Activated naive CD4-positive, alpha-beta T cell treated with anti-CD3 and anti-CD28 coated beads, Interleukin-2, amount 50 U/mL, for 16 hours (primary cell): ENCODE measurements at regions not wholly inside any gene's neighbourhood (a gene's known extent, or its start where the extent isn't known, plus 50 kb on each side); places are given as distances from the start of the nearest gene placed in this dataset.

Source experiments
- DNase-seq: peaks from one replicate; pipeline ENCODE4 v3.0.0-alpha.2; 2020

DNA sequence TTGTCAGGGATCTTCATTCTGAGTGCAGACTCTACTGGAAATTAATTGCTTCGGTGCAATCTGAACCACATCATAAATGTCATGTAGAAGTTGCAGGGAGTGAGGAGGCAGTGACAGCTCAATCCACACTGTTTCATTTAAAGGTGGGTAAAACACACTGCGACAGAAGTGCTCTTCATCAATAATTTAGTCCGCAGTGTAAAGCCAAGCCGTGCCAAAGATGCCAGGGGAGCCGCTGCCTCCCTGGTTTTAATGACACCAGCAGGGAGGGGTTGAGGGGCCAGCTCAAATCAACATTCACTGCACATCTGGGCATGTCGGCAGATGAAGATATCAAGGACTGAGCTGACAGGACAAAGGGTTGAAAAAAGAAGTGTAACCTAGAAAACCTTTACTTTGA lies 305.7 kb upstream of the VRK2 start:
- DNase-seq = no peak

GRCh38 chr2:57753636-57754035 lies 293.0 kb upstream of the VRK2 start:
- no peak for DNase-seq

DNA sequence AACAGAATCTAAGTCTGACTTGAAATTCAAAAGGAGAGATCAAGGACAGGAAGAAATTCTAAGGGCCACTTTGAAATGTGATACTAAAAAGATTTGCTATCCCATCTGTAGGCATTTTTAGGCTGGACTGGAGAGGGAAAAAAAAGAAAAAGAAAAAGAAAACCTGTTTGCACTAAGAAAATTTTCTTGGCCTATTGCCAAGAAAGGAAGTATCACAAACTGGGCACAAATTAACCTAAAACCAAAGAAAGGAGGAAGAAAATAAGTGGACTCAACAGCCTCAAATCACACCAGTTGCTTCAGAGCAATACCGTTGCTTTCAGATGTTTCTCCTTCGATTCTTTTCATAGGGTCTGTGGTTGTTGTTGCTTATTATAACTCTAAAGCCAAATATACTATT lies 287.9 kb upstream of the VRK2 start:
- no peak for DNase-seq

DNA sequence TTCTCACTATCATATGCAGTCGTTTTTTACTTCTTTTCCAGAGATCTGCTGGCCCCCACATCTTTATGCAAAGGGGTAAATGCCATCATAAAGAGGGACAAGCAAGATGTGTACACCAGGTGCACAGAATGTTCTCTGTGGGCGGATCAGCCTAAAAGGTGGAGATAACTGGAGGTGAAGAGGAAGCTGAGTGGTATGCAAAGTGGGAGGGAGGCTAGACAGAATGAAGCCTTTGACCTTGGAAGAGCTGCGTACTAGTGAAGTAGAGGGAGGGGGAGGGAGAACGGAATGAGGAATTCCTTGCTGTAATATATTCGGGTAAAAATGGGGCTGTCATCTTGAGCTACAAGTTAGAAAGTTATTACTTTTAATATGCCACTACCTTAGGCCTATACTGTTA lies 287.5 kb upstream of the VRK2 start:
- DNase-seq = no peak

GRCh38 chr2:57759822-57760300 lies 286.7 kb upstream of the VRK2 start:
- peak; percentile 73 for DNase-seq

- no peak for DNase-seq
These were observed 286.2 kb upstream of the VRK2 start for GRCh38 chr2:57760381-57760801.

DNA sequence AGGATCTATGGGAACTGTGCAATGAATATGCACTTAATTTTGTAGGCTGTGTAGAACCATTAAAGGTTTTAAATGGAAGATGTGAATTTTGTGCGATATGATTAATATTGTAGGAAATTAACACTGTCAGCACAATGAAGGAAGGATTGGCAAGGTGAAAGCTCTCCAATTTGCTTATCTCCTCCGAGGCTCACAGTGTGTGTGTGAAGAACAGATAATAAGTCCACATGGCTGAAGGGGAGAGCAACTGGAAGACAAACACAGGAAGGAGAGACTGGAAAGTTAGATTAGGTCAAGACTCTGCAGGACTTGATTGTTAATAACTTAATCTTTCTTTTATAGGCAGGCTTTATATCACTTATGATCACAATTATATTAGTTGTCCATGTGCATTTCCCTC lies 269.7 kb upstream of the VRK2 start:
- no peak for DNase-seq

DNA sequence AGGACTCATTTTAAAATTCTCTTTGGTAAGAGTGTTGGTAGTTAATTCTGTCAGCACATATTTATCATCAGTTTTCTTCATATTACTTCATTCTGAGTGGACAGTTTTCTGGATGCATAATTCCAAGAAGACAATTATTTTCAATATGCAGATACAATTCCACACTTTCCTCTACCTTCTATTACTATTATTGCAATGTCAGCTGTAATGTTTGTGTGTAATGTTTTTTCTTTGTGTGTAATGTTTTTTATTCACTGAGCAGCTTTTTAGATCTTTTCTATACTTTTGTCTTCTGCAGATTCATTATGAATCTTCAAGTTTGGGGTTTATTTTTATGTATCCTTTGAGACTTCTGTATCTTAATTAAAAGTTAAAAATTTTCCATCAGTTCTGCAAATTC lies 264.0 kb upstream of the VRK2 start:
- DNase-seq = no peak

GRCh38 chr2:57793310-57793709 lies 253.3 kb upstream of the VRK2 start:
- no peak for DNase-seq

DNA sequence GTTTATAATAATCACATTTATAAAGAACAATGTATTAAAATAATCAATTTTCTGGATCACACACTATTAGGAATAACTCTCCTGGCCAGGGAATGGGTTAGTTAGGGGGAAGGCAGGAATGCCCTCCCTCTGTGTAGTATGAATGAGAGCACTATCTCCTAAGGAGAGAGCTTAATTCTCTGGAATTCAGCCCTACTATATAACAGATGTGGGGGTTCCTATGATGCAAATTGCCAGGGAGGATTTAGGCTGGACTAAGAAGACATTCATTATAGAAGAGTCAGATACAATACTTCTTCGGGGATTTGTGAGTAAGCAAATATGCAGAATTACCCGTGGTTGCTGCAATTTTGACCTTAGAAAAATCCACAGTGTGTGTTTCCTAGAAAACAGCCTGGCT lies 250.1 kb upstream of the VRK2 start:
- no peak for DNase-seq

GRCh38 chr2:57798346-57798745 lies 248.3 kb upstream of the VRK2 start:
- no peak for DNase-seq

- DNase-seq = no peak
These were observed 244.4 kb upstream of the VRK2 start for GRCh38 chr2:57802243-57802642.

DNA sequence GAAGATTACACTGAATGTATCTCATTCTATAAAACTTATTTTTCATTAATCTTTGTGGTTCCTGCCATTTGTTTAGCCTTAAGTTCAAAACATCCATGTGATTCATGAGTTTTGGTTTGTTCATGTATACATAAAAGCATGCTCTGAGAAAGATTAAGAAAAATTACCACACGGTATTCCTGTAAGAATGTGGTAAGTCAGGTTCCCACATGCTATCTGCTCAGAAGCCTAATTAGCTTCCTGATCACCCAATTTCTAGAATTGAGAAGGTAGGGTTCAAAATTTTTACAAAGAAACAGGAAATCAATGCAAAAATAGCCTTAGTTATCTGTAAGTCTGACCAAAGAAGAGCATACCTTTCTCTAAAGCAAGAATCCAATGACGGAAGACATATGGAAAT lies 241.6 kb upstream of the VRK2 start:
- no peak for DNase-seq

GRCh38 chr2:57806449-57806968 lies 240.1 kb upstream of the VRK2 start:
- DNase-seq = no peak

- no peak for DNase-seq
These were observed 237.4 kb upstream of the VRK2 start for GRCh38 chr2:57809230-57809629.

DNA sequence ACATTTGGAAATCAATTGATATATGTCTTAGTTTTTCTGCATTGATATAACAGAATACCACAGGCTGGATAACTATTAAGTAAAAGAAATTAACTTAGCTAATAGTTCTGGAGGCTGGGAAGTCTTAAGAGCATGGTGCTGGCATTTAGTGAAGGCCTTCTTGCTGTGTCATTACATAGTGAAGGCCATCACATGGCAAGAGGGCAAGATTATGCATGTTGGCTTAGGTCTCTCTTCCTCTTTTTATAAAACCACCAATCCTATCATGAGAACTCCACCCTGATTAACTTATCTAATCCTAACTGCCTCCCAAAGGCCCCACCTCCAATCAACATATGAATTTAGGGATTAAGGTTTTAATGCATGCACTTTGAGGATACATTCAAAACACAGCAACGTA lies 225.5 kb upstream of the VRK2 start:
- DNase-seq = no peak

DNA sequence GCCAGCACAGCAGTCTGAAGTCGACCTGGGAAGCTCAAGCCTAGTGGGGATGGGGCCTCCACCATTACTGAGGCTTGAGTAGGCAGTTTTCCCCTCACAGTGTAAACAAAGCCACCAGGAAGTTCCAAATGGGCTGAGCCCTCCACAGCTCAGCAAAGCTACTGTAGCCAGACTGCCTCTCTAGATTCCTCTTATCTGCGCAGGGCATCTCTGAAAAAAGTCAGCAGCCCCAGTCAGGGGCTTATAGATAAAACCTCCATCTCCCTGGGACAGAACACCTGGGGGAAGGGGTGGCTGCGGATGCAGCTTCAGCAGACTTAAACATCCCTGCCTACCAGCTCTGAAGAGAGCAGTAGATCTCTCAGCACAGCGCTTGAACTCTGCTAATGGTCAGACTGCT lies 218.4 kb upstream of the VRK2 start:
- no peak for DNase-seq

- no peak for DNase-seq
These were observed 211.9 kb upstream of the VRK2 start for GRCh38 chr2:57834666-57835065.

DNA sequence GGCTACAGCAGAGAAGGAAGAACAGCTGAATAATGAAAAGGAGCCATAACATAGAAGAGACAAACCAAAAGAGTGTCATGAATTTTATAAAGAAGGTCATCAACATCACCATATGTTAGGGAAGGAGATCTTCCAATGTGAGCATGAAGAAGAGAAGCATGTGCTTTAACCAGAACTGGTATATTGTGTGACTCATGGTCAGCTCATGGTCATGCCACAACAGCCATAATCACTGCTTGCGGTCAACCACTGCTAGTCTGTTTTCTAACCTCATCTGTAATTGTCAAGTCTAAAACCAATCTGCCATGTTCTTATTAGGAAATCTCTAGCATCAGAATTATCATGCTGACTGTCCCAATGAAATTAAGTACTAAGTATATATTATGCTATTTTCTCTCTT lies 204.1 kb upstream of the VRK2 start:
- no peak for DNase-seq

DNA sequence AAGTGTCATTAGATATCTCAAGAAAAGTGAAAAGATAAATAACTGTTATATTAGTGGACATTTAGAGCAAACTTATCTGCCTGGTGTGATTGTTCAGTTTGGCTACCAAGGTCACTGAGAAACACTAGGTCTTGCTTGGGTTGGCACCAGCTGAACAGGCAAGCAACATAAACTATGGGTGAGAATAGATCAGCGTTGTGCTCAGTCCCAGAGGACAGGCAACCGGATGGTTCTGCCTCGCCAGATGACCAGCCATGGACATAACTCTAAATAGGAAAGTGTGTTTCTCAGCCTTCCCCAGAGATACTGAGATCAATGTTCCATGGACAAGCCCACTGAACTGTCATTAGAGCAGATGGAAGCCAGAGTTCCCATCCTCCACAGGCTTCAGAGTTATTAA lies 203.4 kb upstream of the VRK2 start:
- no peak for DNase-seq

GRCh38 chr2:57848723-57849122 lies 197.9 kb upstream of the VRK2 start:
- DNase-seq = no peak

DNA sequence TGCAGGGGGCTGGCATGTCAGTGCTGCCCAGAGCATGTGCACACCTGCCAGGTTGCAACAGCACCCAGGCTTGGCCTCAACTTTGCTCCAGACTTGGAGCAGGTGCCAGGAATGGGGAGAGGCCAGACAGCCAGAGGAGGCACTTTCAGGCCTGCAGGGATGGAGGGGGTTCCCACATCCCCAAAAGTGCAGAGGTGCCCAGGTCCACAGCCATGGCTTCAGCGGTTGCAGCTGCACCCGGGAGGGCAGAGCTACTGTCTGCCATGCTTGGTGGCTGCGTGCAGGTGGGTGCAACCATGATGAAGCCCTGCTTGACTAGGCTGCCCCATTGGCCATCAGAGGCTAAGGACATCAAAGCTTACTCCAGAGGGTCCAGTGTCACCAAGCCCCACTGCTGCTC lies 196.8 kb upstream of the VRK2 start:
- no peak for DNase-seq

DNA sequence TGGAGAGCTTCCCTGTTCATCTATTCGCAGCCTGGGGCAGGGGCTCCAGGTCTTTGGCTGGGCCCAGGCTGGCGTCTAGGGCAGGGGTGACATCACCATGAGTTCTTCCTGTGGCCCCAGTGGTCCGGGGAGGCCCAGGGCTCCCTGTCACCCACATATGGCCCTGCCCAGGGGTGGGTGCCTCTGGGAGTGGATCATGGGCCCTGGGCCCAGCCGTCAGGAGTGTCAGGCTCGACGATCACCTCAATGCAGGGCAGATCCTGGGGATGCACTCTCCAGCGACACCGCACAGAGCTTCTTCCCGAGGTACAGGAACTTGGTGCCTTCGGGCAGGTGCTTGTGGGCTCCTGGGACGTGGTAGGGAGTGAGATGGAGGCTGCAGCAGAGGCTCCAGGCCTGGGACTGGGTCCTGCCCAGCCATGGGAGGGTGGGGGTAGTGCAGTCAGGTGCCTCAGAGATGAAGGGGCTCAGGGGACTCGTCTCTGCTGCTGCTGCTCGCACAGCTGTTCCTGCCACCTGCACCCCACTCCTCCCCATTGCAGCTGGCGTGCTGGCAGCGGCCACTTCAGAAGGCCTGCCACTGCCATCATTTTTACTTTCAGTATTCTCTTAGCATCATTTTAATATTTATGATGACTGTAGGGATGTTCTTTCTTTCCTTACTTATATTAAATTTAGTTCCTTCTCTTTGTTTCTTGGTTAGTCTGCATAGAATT lies 196.0 kb upstream of the VRK2 start:
- DNase-seq = no peak

DNA sequence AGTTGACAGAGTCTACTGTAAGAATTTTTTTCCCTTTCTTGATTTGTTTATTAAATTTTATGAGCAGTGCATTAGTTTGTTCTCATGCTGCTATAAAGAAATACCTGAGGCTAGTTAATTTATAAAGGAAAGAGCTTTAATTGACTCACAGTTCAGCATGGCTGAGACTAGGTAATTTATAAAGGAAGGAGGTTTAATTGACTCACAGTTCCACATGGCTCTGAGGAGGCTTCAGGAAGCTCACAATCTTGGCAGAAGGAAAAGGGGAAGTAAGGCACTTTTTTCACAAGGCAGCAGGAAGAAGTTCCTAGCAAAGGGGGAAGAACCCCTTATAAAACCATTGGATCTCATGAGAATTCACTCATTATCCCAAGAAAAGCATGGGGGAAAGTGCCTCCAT lies 191.4 kb upstream of the VRK2 start:
- DNase-seq = no peak

DNA sequence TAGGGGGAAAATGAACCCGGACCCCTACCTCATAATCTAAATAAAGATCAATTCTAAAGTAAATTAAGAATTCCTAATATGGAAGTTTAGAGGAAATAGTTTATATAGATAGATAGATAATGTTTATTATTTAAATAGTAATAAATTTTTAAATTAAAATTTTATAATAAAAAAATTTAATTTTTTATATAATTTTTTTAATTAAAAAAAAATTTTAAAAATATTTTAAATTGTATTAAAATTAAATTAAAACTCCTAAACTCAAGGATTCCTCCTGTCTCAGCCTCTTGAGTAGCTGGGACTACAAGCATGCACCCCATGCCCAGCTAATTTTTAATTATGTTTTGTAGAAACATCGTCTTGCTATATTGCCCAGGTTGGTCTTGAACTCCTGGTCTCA lies 186.9 kb upstream of the VRK2 start:
- no peak for DNase-seq
